ENCODE measurements at regions not wholly inside any gene's neighbourhood (a gene's known extent, or its start where the extent isn't known, plus 50 kb on each side); places are given as distances from the start of the nearest gene placed in this dataset.

DNA sequence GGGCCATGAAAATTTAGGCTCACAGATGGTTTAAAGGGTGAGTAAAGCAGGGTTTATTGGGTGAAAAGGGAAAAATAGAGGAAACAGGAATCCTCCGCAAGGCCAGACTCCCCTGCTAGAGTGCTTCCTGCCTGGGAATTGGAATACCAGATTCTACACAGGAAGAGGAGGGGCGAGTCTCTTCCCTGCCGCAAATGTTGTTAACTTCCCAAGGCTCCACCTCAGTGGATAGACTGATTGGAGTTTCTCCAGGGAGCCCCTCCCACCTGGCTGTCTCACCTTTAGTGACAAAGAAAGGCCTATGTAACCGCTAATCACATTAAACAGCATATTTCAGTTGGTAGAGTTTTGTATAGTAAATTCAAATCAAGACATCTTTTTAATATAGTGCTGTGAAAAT lies 1450.1 kb downstream of the KCNT2 start:
- DNase-seq, result no peak

DNA sequence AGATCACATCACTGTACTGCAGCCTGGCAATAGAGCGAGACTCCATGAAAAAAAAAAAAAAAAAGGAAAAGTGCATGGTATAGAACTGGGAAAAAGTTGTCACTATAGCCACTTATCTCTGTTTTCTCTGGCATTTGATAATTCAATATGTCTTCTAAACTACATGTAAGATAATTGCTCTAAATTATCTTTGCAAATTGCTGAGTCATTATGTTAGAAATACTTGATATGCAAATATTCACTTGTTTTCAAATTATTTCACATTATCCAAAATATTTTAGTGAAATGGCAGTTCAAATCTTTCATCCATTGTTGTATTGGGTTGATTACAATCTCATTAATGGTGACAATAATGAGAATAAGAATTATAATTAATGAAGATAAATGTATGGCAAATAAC lies 1455.1 kb downstream of the KCNT2 start:
- DNase-seq, result no peak

DNA sequence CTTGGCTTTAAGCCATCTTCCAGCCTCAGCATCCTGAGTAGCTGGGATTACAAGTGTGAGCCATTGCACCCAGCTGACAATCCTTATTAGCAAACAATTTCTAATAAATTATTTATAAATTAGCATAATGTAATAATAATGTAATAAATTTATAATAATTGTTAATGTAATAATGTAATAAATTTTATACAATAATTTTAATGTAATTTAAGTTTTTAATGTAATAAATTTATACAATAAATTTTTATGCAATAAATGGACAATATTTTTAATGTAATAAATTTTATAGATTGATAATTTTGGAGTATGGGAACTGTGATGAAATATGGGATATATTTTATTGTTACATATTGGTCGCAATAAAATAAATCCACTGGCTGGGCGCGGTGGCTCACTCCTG lies 1457.5 kb downstream of the KCNT2 start:
- DNase-seq, result no peak

DNA sequence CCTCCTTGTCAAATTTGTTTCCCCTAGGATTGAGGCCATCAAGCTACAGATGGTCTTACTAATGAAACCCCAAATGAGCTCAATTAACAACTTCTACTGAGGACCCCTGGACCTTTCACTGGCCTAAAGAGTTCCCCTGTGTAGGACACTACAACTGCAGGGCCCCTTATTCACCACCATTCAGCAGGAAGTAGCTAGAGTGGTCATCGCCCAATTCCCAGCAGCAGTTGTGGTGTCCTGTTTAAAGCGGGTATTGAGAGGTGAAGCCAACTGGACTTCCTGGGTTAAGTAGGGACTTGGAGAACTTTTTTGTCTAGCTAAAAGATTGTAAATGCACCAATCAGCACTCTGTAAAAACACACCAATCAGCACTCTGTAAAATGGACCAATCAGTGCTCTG lies 1466.9 kb downstream of the KCNT2 start:
- no peak for DNase-seq

DNA sequence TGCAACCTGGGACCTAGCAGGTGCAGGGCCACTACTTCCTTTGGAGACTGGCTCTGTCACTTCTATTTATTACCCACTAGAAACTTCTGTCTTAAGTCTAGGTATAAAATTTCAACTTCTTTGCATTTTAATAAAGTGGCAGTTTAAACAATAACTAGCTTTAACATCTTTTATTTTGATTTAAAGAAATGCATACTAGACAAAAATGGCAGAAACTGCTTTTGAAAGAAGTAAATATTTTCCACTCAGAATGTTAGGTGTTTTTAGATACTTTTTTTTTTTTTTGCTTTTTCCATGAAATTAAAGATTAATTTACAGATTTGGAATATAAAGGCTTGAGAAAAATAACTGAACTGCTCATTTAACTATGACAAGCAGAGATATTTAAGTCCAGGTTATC lies 1477.6 kb downstream of the KCNT2 start:
- no peak for DNase-seq

DNA sequence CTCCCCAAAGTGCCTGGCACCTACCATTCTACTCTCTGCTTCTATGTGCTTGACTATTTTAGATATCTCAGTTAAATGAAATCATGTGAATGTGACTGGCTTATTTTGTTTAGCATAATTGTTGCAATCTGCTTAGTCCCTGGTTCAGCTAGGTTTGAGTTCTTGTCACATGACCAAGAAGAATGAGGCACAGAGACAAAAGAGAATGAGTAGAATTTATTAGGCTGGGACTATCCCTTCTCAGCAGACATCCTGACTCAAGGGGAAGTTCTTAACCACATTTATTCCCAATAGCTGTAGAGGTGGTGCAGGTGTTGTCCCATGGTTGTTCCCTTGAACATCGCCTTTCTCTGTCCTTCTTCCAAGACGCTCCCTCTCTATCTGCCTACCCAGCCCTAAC lies 1485.7 kb downstream of the KCNT2 start:
- DNase-seq, result no peak

DNA sequence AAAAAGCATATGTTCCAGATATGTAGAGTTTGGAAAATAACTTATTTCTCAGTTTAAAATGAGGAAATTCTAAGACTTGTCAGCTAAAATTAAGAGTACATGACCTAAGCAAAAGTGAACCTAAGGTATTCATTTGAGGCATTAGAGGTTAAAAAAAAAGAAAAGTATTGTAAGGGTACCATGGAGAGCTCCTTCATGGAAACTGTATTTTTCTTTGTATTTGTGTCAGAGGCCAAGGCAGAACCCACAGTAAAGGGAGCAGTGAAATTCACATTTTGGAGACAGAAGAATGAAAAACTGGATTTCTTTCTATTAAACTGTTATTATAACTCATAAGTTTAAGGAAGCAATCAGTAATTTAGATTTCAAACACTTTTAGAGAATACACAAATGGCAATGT lies 1494.8 kb downstream of the KCNT2 start:
- no peak for DNase-seq

DNA sequence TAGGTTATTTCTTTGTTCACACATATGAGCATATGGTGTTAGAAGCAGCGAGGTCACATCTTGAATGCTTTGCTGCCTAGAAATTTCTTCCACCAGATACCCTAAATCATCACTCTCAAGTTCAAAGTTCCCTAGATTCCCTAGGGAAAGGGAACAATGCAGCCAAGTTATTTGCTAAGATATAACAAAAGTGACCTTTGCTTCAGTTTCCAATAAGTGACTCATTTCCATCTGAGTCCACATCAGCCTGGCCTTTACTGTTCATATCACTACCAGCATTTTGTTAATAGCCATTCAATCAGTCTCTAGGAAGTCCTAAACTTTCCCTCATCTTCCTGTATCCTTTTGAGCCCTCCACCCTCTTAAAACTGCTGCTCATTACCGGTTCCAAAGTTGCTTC lies 1502.5 kb downstream of the KCNT2 start:
- DNase-seq, result no peak

DNA sequence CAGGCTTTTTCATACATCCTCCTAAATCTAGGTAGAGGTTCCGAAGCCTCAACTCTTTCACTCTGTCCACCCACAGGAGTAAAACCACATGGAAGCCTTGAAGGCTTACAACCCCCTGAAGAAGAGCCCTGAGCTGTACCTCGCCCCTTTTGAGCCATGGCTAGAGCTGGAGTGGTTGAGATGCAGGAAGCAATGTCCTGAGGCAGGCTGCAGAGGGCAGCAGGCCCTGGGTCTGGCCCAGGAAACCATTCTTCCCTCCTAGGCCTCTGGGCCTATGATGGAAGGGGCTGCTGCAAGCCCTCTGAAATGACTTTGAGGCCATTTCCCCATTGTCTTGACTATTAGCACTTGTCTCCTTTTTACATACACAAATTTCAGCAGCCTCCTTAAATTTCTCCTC lies 1503.0 kb downstream of the KCNT2 start:
- no peak for DNase-seq

DNA sequence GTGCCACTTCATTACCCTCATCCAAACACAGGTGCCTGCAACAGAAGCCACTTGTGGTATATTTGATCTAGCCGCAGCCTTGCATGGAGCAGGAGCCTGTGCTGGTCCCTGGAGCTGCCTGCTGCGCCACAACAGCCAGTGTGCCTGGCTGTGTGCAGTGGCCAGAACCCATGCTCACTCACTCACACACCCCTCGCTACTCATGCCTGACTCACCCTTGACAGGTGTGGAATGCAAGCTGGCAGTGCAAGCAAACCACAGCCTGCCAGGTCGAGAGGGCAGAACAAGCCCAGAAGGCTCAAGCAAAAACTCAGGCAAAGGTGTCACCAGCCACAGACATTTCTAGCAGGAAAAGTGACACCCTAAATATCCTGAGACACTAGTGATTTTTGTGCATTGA lies 1510.9 kb downstream of the KCNT2 start:
- DNase-seq, result no peak

DNA sequence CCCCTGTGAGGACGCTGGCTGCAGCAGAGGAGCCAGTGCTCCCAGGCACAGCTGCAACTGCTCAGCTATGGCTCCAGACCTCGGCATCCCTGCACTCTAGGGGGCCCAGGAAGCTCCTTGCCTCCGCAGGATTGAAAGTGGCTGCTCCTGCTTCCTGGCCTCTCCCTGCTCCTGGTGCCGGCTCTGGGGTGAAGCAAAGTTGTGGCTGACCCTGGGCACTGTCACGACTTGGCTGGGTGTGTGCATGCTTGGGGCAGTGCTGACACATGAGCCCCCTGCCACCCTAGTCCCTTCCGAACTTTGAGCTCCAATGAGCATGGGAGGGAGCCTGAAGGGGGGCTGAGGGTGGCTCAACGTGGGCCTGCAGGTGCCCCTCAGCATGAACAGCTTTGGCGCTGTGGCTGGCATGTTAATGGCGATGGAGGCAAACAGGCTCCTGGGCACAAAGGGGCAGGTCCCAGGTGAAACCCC lies 1512.2 kb downstream of the KCNT2 start:
- DNase-seq, result no peak

DNA sequence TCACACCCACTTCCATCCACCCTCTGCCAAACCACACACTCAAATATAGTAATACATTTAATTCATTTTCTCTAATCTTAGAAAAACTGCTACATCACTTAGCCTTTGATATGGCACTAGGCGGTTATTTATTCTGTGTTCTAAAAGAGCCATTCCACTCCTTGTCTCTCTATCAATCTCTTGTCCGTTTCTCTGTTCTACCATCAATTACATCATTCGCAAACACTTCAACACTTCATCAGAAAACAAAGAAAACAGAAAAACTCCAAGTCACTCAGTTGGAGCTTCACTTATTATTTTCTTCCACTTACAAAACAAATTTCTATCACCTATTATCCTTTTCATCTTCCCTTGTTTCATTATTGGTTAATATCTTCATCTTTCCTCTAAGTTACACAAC lies 1523.0 kb downstream of the KCNT2 start:
- no peak for DNase-seq

DNA sequence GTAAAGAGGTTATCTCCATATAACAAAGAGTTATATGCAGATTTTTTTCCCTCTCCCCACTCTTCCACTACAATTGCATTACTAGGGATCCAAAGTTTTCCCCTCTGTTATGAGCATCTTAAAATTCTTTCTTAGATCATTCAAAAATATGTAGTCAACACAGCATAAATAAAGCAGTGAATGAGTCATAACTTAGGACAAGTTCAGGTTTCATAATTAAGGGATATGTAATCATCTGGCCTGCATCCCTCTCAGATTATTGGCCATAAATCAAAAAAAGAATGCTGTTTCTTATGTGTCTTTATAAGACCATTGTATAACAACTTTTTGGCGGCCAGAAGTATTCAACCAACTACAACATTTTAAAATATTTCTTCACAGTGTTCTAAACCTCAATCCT lies 1526.1 kb downstream of the KCNT2 start:
- DNase-seq, result no peak

DNA sequence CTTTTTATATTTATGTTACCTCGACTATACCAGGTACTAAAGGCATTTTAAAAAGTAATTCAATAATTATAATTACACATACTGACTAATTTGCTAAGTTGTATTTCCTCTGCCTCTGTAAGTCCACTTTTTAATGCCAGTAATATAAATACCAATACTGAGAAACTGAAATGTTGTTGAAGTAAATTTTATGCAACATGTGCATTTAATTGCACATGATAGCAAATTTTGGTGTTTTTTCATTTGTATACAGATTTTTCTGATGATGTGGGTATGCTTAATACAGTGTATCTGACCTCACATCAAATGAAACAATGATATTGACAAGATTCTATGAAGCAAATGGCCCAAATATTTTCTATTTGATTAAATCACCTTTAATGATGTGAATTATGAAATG lies 1531.6 kb downstream of the KCNT2 start:
- DNase-seq, result no peak

DNA sequence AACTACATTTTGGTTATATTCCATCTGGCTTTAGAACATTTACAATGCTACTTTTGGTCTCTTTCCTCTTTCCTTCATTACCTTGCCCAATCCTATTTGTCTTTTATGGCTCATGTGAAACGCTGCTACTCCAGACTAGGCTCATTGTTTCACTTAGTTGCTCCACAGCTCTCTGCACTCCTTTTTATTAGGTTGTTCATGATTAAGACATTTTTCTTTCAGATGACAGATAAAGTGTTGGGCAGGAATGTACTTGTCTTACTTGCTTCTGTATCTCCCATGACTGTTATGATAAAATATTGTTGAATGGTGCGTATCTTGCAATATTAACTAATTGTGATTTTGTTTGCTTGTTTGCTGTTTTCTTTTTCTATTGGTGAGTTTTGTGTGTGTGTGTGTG lies 1532.3 kb downstream of the KCNT2 start:
- no peak for DNase-seq

DNA sequence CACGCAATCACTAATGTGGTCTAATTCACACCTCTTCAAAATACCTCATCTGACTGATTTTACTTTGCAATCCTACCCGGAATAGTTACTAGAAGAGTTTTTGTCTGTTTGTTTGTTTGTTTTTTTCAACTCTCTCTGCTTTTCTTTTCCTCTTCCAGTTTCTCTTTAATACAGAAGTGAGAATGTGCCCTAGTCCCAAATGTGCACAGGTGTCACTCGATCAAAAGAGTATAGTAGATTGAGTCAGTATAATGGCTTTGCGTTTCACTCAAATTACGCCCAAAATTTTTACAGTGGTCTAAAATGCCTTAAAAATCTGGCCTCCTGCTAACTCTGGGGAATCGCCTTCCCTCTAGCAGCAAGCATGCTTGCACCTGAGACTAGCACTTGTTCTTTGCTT lies 1536.8 kb downstream of the KCNT2 start:
- DNase-seq, result no peak

DNA sequence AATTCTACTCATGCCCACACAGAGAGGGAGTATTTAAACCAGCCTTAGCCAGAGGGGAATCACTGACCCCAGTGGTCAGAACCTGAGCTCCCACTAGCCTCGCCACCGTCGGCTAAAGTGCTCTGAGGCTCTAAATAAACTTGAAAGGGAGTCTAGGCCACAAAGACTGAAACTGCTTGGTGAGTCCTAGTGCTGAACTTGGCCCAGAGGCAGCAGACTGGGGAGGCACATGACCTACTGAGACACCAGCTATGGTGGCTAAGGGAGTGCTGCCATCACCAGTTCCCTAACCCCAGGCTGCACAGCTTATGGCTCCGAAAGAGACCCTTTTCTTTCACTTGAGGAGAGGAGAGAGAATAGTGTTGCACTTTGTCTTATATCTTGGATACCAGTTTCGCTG lies 1542.8 kb downstream of the KCNT2 start:
- DNase-seq, result no peak

DNA sequence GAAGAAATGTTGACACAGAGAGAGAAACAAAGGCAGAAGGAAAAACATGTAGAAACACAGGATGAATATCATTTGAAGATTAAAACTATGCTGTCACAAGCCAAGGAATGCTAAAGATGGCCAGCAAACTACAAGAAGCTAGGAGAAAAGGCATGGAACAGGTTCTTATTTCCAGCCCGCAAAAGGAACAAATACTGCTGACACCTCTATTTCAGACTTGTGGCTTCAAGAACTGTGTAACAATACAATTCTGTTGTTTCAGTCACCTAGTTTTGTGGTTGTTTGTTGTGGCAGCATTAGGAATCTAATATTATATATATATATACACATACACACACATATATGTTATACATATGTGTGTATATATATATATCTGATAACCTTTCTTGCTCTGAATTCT lies 1543.9 kb downstream of the KCNT2 start:
- no peak for DNase-seq

DNA sequence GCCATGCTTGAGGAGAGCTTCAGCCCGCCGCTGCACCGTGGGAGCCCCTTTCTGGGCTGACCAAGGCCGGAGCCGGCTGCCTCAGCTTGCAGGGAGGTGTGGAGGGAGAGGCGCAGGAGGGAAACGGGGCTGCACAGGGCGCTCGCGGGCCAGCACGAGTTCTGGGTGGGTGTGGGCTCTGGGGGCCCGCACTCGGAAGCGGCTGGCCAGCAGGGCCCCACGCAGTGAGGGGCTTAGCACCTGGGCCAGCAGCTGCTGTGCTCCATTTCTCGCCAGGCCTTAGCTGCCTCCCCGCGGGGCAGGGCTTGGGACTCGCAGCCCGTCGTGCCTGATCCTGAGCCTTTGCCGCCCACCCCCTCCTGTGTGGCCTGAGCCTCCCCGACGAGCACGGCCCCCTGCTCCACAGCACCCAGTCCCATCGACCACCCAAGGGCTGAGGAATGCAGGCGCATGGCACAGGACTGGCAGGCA lies 1554.0 kb downstream of the KCNT2 start:
- no peak for DNase-seq

DNA sequence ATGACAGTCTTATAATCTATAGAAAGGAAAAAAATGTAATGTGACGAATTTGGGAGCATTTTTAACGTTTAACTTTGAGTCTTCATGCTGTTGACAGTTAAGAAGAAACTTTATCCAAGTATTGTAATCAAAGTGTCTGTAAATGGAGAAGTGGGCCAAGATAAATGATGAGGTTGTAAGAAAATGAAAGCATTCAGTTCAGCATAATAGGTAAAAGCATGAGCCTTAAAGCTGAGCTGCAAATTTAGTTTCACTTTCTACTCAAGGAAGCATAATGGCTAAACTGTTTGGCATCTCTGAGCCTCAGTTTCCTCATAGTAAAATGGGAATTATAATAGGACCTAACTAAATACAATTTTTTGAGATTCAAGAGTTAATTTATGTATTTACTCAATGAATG lies 1554.8 kb downstream of the KCNT2 start:
- no peak for DNase-seq

DNA sequence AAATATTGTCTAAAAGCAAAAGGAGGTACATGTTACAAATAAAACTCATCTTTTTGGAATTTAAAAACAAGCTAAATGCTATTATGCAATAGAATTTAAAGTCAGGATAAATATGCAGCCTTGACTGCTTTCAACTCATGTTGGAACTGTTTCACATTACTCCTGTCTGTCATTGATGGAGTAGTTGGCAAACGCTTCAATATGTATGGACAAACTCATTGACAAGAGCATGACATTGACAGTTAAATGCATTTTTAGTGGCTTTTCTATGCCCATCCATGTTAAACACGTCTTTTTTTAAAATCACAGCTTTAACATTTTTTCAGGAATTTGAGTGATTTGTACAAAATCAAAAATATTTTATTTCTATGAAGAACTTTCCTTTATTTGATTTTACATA lies 1560.5 kb downstream of the KCNT2 start:
- DNase-seq, result no peak

DNA sequence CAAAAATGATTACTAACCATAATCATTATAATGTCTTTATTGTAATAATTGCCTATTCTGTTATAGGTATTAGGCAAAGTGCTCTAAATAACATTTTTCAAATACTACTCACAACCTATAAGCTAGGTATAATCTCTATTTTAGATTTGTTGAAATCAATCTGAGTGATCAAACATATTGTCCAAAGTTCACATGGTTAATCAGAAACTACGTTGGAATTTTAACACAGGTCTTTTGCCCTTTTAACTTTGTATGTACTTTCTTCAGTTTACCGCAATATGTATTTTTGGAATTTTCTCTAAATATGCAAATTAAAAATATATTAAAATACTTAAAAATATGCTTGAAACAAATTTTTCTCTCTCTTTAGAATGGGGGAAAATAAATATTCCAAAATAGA lies 1563.2 kb downstream of the KCNT2 start:
- DNase-seq, result no peak

DNA sequence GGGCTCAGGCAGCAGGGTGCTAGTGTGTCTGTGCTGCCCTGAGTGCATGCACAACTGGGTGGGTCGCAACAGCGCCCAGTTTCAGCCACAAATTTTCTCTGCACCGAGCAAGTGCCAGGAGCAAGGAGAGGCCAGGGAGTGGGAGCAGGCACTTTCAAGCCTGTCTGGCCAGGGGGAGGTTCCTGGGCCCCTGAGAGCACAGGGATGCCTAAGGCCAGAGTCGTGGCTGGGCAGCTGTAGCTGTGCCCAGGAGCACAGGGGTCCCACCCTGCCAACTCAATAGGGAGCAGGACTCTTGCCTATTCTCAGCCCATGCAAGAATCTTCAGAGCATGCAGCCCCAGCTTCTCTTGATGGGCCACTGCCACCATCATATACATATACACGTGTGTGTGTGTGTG lies 1577.4 kb downstream of the KCNT2 start:
- DNase-seq, result no peak

DNA sequence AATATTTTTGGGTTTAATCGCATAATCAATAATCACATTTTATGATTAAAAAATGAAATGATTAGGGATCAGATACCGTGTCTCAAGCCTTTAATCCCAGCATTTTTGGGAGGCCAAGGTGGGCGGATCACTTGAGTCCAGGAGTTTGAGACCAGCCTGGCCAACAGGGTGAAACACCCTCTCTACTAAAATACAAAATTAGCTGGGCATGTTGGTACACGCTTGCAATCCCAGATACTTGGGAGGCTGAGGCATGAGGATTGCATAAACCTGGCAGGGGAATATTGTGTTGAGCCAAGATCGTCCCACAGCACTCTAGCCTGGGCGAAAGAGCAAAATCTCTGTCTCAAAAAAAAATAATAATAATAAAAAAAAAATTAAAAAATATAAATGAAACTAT lies 1581.4 kb downstream of the KCNT2 start:
- no peak for DNase-seq

DNA sequence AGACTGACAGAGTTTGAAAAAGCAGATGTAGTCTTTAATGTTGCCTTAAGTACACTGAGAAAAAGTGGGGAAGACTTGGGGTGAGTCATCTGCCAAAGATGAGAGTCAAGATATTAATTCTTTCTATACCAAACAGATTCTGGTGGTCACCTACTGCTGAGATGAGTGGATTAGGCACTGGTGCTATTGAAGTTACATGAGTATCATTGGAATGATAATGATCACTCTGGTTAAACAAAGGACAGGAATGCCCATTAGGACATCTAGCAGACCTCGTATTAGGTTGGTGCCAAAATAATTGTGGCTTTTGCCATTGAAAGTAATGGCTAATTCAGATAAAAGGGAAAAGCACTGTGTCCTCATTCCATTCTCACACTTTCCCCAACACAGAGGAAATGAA lies 1588.9 kb downstream of the KCNT2 start:
- DNase-seq, result no peak

DNA sequence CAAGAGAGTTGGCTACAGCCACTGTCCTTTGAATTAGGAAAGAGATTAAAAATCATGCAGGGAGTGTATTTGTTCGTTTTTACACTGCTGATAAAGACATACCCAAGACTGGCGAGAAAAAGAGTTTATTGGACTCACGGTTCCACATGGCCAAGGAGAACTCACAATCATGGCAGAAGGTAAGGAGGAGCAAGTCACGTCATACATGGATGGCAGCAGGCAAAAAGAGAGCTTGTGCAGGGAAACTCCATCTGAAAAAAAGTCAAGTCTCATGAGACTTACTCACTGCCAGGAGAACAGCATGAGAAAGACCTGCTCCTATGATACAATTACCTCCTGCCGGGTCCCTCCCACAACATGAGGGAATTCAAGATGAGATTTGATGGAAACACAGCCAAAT lies 1595.2 kb downstream of the KCNT2 start:
- DNase-seq, result no peak

Data from CD4-positive, alpha-beta T cell treated with Interleukin-15 for 1 hour (primary cell).